OCI-LY1 (cell line): ENCODE measurements at regions not wholly inside any gene's neighbourhood (a gene's known extent, or its start where the extent isn't known, plus 50 kb on each side); places are given as distances from the start of the nearest gene placed in this dataset.

Experiments
- EZH2 ChIP-seq: fragments of 200-600 bp; sonication (generic), shearing (Covaris generic); IDR thresholded peaks from 2 replicates; pipeline ENCODE4 v1.8.0; 2017; ENCODE audit warnings: borderline replicate concordance, mixed run types, mild to moderate bottlenecking, antibody characterized with exemption, low read length, moderate library complexity, mixed read lengths
- TF ChIP-seq, protein P1 (sequence below): fragments of 200-600 bp; sonication (generic), shearing (Covaris generic); IDR thresholded peaks from 2 replicates; pipeline ENCODE4 v1.5.1; 2017; ENCODE audit warnings: mild to moderate bottlenecking, antibody characterized with exemption, low read length, moderate library complexity, mixed read lengths

GRCh38 chr20:7760247-7761031 lies 179.8 kb downstream of the HAO1 start:
- TF ChIP-seq, protein P1, sequence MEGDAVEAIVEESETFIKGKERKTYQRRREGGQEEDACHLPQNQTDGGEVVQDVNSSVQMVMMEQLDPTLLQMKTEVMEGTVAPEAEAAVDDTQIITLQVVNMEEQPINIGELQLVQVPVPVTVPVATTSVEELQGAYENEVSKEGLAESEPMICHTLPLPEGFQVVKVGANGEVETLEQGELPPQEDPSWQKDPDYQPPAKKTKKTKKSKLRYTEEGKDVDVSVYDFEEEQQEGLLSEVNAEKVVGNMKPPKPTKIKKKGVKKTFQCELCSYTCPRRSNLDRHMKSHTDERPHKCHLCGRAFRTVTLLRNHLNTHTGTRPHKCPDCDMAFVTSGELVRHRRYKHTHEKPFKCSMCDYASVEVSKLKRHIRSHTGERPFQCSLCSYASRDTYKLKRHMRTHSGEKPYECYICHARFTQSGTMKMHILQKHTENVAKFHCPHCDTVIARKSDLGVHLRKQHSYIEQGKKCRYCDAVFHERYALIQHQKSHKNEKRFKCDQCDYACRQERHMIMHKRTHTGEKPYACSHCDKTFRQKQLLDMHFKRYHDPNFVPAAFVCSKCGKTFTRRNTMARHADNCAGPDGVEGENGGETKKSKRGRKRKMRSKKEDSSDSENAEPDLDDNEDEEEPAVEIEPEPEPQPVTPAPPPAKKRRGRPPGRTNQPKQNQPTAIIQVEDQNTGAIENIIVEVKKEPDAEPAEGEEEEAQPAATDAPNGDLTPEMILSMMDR, result no peak
- no peak for TF ChIP-seq EZH2
